Urinary bladder (tissue), 3 donors: ENCODE measurements at regions not wholly inside any gene's neighbourhood (a gene's known extent, or its start where the extent isn't known, plus 50 kb on each side); places are given as distances from the start of the nearest gene placed in this dataset.
"Not testable (repeated sequence)": the region's sequence is repeated elsewhere in the genome, so short reads cannot be mapped to it uniquely, and the experiment has no call there.

ENCODE experiments used
- DNase-seq: peaks from one replicate; pipeline ENCODE4 v3.0.0-alpha.2; 2015; ENCODE audit errors: extremely low spot score
- H3K27ac ChIP-seq: one replicate; pipeline ENCODE4 v1.5.1; 2013; ENCODE audit warnings: low read depth, mild to moderate bottlenecking, moderate library complexity
- H3K36me3 ChIP-seq: one replicate; pipeline ENCODE4 v1.6.1; 2013; ENCODE audit warnings: mild to moderate bottlenecking, moderate library complexity; ENCODE audit not compliant: insufficient read depth
- H3K4me1 ChIP-seq: one replicate; pipeline ENCODE4 v1.6.1; 2013; ENCODE audit warnings: mild to moderate bottlenecking, moderate library complexity; ENCODE audit not compliant: insufficient read depth
- H3K4me3 ChIP-seq: one replicate; pipeline ENCODE4 v1.5.1; 2013; ENCODE audit warnings: low read depth, low read length
- WGBS: extraction: QIAGEN DNeasy Blood & Tissue Kit; methylation state at CpG from one replicate; pipeline ENCODE4 v1.1.7; 2013; 5-methylcytosine and 5-hydroxymethylcytosine counted together
- donor health status: healthy with polysubstance abuse.
- donor health status: healthy.

DNA sequence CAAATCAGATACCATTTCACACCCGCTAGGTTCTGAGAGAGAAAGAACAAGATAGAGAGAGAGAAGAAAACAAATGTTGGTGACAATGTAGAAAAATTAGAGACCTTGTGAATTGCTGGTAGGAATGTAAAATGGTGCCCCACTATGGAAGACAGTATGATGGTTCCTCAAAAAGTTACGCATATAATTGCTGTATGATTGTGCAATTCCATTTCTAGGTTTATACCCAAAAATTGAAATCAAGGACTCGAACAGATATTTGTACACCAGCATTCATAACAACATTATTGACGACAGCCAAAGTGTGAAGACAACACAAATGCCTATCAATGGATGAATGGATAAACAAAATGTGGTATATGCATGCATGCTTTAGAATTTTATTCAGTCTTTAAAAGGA, 74.5 kb upstream of the MAP3K1 start:
- Histone ChIP-seq H3K4me1 (no peaks in the 10 kb centered on the region), H3K4me3 (no peak overlapping the region), H3K36me3 (no peaks in the 10 kb centered on the region), H3K27ac (no peak overlapping the region)
- 96% methylated on average over 4 of the region's 4 CpGs for WGBS
- no peak for DNase-seq

DNA sequence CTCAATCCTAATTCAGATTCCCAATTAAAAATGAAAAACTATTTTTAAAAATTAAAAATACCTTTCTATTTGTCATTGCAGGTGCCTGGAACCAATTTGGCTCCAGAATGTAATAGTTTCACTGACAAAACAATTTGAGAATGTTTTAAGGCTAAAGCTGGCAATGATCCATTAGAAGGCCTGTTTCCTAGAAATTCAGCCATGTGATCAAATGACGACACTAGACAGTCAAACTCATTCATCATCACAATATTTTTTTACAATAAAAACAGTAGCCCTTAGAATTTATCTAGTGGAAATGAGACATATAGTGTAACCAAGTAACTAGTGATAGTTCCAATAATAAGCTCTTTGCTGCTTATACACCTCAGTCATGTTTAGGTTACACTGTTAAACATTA, 75.4 kb upstream of the MAP3K1 start:
- no peak overlapping the region for H3K27ac ChIP-seq
- no peaks in the 10 kb centered on the region for H3K4me1 ChIP-seq
- H3K4me3 ChIP-seq = no peak overlapping the region
- H3K36me3 ChIP-seq = no peaks in the 10 kb centered on the region
- WGBS = 51% methylated on average over 1 of the region's 1 CpG
- DNase-seq = no peak

DNA sequence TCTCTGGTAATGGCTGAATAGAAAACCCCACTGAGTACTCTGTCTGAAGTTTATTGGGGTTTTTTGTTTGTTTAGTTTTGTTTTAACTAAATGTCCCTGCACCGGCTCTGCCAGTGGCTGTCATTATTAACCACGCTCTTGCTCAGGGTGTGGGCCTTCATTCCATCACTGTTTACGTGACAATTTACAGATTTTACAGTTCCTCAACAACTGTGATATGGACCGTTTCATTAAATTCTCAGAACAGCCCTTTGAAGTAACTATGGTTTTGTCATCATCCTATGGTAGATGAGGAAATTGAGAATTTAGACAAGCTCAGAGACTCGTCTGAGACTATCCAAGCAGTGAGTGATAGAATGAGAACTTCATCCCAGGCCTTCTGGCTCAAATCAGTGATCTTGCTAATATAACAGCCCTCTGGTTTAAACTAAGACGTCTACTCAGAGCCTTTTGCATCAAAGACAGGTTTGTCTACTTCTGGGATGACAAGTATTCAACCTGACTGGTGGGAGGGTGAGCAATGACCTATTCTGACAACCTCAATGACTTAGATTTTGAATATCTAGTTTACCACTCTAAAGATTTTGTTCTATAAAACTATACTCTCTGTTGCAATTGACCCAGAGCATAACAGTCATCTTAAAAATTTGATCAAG, 77.3 kb upstream of the MAP3K1 start:
- Histone ChIP-seq H3K4me3 (no peak overlapping the region), H3K27ac (no peak overlapping the region), H3K36me3 (no peaks in the 10 kb centered on the region), H3K4me1 (no peaks in the 10 kb centered on the region)
- no peak for DNase-seq
- WGBS = 69% methylated on average over 6 of the region's 6 CpGs

DNA sequence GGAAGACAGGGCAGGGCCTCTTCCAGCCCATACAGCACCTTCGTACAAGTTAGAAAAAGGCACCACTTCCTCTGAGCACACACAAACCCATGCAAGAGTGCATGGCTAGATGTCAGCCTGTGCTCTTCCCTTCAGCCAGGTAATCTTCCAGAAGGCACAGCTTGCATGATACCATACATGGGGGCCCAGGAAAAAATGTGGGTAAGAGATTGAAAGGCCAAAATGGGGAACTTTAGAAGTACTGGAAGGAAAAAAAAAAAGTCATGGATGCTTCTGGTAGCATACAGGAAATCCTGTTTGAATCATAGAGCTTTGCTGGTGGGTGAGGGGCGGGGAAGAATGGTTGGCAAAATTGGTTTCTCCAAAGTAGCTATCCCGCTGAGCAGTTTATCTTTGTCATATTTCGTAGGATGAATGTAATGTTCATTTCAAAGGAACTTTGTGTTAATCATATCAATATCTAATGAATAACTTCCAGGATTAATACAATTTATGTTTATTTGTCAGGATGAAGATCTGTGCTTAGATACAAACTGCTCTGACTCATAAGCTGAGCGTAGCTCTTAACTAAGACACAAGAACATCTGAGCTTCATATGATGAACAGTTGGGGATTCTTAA, 78.2 kb upstream of the MAP3K1 start:
- H3K27ac ChIP-seq = no peak overlapping the region
- 65% methylated on average over 5 of the region's 5 CpGs for WGBS

DNA sequence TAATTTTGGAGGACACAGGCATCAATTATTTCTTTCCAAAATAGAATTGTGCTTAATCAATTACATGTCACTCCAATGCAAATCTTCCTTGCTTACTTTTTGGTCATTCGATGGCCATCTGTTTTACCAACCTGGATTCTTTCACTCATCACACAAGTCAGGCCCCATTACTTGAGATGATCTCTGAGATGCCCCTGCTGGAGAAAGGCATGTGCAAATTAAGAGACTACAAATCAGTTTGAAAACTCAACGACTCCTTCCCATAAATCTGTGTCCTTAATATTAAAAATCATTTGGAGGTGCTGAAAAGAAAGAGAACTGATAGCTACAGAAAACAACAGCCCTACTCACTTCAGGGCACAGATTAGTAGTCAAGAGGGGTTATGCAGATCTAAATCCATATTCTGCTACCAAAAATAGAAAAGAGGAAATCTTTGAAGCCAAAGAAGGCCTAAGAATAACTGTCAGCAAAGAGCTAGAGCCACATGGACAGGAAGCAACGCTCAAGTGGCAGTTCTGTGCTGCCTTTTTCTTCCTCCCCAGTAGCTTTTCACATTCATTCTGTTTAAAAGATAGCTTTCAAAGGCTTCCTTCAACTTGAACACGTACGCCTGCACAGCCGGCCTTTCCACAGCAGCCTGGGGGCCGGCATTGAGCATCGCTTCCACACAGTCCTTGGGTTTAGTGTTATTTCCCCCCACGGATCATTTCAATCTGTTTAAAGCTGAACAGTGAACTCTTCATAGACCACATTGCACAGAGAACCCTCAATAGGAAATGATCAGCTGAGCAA, 79.3 kb upstream of the MAP3K1 start:
- Histone ChIP-seq H3K36me3 (no peaks in the 10 kb centered on the region), H3K27ac (no peak overlapping the region), H3K4me3 (no peak overlapping the region), H3K4me1 (no peaks in the 10 kb centered on the region)
- 68% methylated on average over 9 of the region's 9 CpGs for WGBS
- DNase-seq = no peak

More for the DNA sequence above, 78.2 kb upstream of the MAP3K1 start:
- DNase-seq = no peak
- Histone ChIP-seq H3K36me3 (no peaks in the 10 kb centered on the region), H3K4me3 (no peak overlapping the region), H3K4me1 (no peaks in the 10 kb centered on the region)

- DNase-seq = no peak
- Histone ChIP-seq H3K4me1 (no peaks in the 10 kb centered on the region), H3K27ac (no peak overlapping the region), H3K36me3 (no peaks in the 10 kb centered on the region), H3K4me3 (no peak overlapping the region)
- 68% methylated on average over 2 of the region's 2 CpGs for WGBS
Observed at GRCh38 chr5:56734091-56734694, 81.2 kb upstream of the MAP3K1 start.

- Histone ChIP-seq H3K4me3 (no peak overlapping the region), H3K4me1 (no peaks in the 10 kb centered on the region), H3K36me3 (no peaks in the 10 kb centered on the region), H3K27ac (no peak overlapping the region)
- DNase-seq = no peak
- WGBS = 67% methylated on average over 4 of the region's 4 CpGs
Observed at GRCh38 chr5:56733580-56733979, 81.8 kb upstream of the MAP3K1 start.

GRCh38 chr5:56732121-56732520, 83.2 kb upstream of the MAP3K1 start:
- Histone ChIP-seq H3K27ac (no peak overlapping the region), H3K36me3 (no peaks in the 10 kb centered on the region), H3K4me1 (no peaks in the 10 kb centered on the region), H3K4me3 (no peak overlapping the region)
- no peak for DNase-seq
- 82% methylated on average over 6 of the region's 6 CpGs for whole genome bisulfite sequencing

- not testable (repeated sequence) for H3K4me1 ChIP-seq, H3K4me3 ChIP-seq, H3K36me3 ChIP-seq, DNase-seq, H3K27ac ChIP-seq
- 99% methylated on average over 2 of the region's 2 CpGs for WGBS
Observed at GRCh38 chr5:56731473-56731872, 83.9 kb upstream of the MAP3K1 start.

- H3K4me1 ChIP-seq = no peaks in the 10 kb centered on the region
- no peaks in the 10 kb centered on the region for H3K36me3 ChIP-seq
- no peak overlapping the region for H3K27ac ChIP-seq
- DNase-seq = no peak
- no peak overlapping the region for H3K4me3 ChIP-seq
- WGBS = 88% methylated on average over 1 of the region's 1 CpG
Observed at GRCh38 chr5:56729488-56729887, 85.9 kb upstream of the MAP3K1 start.

GRCh38 chr5:56725711-56726411, 89.5 kb upstream of the MAP3K1 start:
- no peak overlapping the region for H3K27ac ChIP-seq
- no peaks in the 10 kb centered on the region for H3K4me1 ChIP-seq
- no peaks in the 10 kb centered on the region for H3K36me3 ChIP-seq
- no peak for DNase-seq
- no peak overlapping the region for H3K4me3 ChIP-seq
- WGBS = 65% methylated on average over 8 of the region's 8 CpGs

- WGBS = 96% methylated on average over 4 of the region's 4 CpGs
Observed at GRCh38 chr5:56724857-56725256, 90.5 kb upstream of the MAP3K1 start.

GRCh38 chr5:56722317-56722716, 93.0 kb upstream of the MAP3K1 start:
- H3K4me3 ChIP-seq = no peak overlapping the region
- no peaks in the 10 kb centered on the region for H3K4me1 ChIP-seq
- H3K36me3 ChIP-seq = no peaks in the 10 kb centered on the region
- WGBS = 72% methylated on average over 3 of the region's 3 CpGs
- no peak overlapping the region for H3K27ac ChIP-seq
- DNase-seq = no peak

More at GRCh38 chr5:56724857-56725256, 90.5 kb upstream of the MAP3K1 start:
- H3K4me3 ChIP-seq, H3K27ac ChIP-seq, H3K36me3 ChIP-seq, DNase-seq, H3K4me1 ChIP-seq: not testable (repeated sequence)
